ENCODE measurements at regions not wholly inside any gene's neighbourhood (a gene's known extent, or its start where the extent isn't known, plus 50 kb on each side); places are given as distances from the start of the nearest gene placed in this dataset.

DNA sequence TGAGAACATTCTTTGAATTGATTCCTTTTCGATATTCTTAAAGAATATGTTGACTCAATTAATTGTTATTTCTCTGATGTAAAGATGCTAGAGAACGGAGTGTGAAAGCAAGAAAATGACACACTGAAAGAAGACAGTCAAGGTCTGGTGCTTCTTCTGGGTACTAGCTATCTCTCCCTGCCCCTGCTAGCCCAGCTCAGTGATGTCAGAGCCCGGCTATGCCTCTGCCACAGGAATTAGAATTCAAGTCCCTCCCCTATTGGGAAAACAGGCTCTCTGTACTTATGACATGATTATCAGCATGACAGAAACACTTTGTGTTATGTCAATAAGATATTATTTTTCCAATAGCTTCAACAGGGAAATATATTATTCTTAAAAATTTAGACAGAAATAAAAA is 252.4 kb downstream of the KCNC2 start:
- TF ChIP-seq, protein P1, sequence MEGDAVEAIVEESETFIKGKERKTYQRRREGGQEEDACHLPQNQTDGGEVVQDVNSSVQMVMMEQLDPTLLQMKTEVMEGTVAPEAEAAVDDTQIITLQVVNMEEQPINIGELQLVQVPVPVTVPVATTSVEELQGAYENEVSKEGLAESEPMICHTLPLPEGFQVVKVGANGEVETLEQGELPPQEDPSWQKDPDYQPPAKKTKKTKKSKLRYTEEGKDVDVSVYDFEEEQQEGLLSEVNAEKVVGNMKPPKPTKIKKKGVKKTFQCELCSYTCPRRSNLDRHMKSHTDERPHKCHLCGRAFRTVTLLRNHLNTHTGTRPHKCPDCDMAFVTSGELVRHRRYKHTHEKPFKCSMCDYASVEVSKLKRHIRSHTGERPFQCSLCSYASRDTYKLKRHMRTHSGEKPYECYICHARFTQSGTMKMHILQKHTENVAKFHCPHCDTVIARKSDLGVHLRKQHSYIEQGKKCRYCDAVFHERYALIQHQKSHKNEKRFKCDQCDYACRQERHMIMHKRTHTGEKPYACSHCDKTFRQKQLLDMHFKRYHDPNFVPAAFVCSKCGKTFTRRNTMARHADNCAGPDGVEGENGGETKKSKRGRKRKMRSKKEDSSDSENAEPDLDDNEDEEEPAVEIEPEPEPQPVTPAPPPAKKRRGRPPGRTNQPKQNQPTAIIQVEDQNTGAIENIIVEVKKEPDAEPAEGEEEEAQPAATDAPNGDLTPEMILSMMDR (IDR thresholded peaks at IDR 0.05): no peak
- no peak for TF ChIP-seq EP300 (IDR thresholded peaks at IDR 0.05)
- no peak for TF ChIP-seq POLR2A (IDR thresholded peaks at IDR 0.05)

All from sigmoid colon (tissue), 4 donors.